ENCODE measurements at regions not wholly inside any gene's neighbourhood (a gene's known extent, or its start where the extent isn't known, plus 50 kb on each side); places are given as distances from the start of the nearest gene placed in this dataset.

DNA sequence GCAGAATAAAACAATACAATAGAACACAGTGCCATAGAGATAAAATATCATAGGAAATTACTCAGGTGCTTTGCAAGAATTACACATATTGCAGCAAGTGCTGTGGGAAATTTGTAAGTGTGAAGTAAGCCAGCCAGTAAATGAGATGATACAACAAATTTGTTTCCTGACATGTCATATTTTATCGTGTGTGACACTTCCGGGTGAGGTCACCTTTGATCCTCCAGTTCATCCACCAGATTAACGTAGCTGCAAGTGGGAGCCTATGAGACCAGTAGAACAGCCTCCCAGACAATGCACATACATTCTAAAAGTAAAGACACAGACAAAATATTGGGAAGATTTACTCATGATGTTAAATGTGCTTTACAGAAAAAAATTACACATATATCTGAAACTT is 72.2 kb downstream of the PRDM9 start:
- peaks cover 0 to 18% (median 9%) of the 10 kb centered on the region in 3 donors for H3K9me3 Mint-ChIP-seq
- H3K4me1 Mint-ChIP-seq = no peaks in the 10 kb centered on the region
- ATAC-seq (replicated peaks in 1 of 4) (no peak), DNase-seq (no peak)
- WGBS (ENCODE audit: insufficient coverage) = no CpG with 5 or more reads among the region's 3 CpGs
- CTCF ChIA-PET = no interaction called here
- no peaks in the 10 kb centered on the region for H3K4me1 ChIP-seq (ENCODE audit: control insufficient read depth in 1 of 2, extremely low read depth in 1 of 2, insufficient read depth in 2 of 2, low read length in 2 of 2)
- no peaks in the 10 kb centered on the region for H3K36me3 Mint-ChIP-seq
- H3K9me3 ChIP-seq = peaks cover 4% of the 10 kb centered on the region
- POLR2A ChIA-PET = no interaction called here
- no peaks in the 10 kb centered on the region for H3K27me3 ChIP-seq (replicated peaks in 1 of 2; ENCODE audit: control insufficient read depth in 2 of 2, extremely low read depth in 1 of 2, insufficient read depth in 2 of 2, low read length in 1 of 2)
- no peak overlapping the region for H3K4me3 Mint-ChIP-seq
- H3K27ac Mint-ChIP-seq = no peak overlapping the region
- H3K36me3 ChIP-seq (ENCODE audit: control insufficient read depth in 2 of 2, extremely low read depth in 1 of 2, insufficient read depth in 1 of 2, low read length in 1 of 2) = no peaks in the 10 kb centered on the region
- H3K4me3 ChIP-seq (ENCODE audit: control insufficient read depth in 1 of 2, extremely low read depth in 1 of 2, low read length in 1 of 2) = no peak overlapping the region
- no peaks in the 10 kb centered on the region for H3K27me3 Mint-ChIP-seq
- H3K27ac ChIP-seq (ENCODE audit: low read length) = no peak overlapping the region

DNA sequence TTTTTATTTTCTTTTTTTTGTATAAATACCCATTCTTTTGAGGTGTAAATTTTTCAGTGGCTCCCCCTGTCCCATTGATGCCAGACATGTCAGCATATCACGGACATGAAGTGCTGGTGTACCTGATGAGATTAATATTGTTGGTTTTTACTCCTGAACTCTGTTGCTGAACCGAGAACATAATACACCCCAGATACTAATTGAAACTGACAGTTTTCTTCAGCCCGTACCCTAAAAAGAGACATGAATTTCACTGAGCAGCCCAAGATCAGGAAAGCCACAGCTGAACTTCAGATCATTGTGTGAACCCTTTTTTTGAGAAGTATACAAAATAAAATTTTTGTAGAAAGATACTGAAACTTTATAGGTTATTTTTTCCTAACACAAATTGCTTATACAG is 75.7 kb downstream of the PRDM9 start:
- H3K27ac Mint-ChIP-seq = no peak overlapping the region
- no peak overlapping the region for H3K27ac ChIP-seq (ENCODE audit: low read length)
- no peak overlapping the region for H3K4me3 Mint-ChIP-seq
- H3K4me3 ChIP-seq (ENCODE audit: control insufficient read depth in 1 of 2, extremely low read depth in 1 of 2, low read length in 1 of 2) = no peak overlapping the region
- peaks cover 3% of the 10 kb centered on the region for H3K9me3 ChIP-seq
- POLR2A ChIA-PET = no interaction called here
- no peak for DNase-seq
- no peak for ATAC-seq (replicated peaks in 1 of 4)
- CTCF ChIA-PET = no interaction called here
- H3K36me3 ChIP-seq (ENCODE audit: control insufficient read depth in 2 of 2, extremely low read depth in 1 of 2, insufficient read depth in 1 of 2, low read length in 1 of 2) = no peaks in the 10 kb centered on the region
- no CpG with 5 or more reads among the region's 3 CpGs for WGBS (ENCODE audit: insufficient coverage)
- H3K27me3 ChIP-seq (replicated peaks in 1 of 2; ENCODE audit: control insufficient read depth in 2 of 2, extremely low read depth in 1 of 2, insufficient read depth in 2 of 2, low read length in 1 of 2) = no peaks in the 10 kb centered on the region
- H3K9me3 Mint-ChIP-seq = peaks cover 0 to 16% (median 9%) of the 10 kb centered on the region in 3 donors
- no peaks in the 10 kb centered on the region for H3K4me1 ChIP-seq (ENCODE audit: control insufficient read depth in 1 of 2, extremely low read depth in 1 of 2, insufficient read depth in 2 of 2, low read length in 2 of 2)
- no peaks in the 10 kb centered on the region for H3K27me3 Mint-ChIP-seq
- H3K36me3 Mint-ChIP-seq = no peaks in the 10 kb centered on the region
- H3K4me1 Mint-ChIP-seq = no peaks in the 10 kb centered on the region

DNA sequence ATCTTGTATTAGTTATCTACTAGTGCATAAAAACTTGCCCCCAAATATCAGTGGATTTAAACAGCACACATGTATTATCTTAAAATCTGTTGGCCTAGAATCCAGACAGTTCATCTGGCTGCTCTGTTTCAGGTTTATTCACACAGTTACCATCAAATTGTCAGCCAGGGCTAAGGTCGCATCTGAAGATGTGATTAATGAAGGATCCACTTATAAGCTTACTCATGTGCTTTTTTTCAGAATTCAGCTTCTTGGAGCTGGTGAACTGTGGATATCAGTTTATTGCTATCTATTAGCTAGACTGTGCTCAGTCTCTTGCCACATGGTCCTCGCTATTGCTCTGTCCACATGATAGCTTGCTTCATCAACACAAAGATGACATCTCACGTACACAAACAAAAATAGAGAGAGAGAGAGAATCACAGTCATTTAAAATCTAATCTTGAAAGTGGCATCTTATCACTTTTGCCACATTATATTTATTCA is 81.5 kb downstream of the PRDM9 start:
- no peak overlapping the region for H3K27ac Mint-ChIP-seq
- no peaks in the 10 kb centered on the region for H3K4me1 ChIP-seq (ENCODE audit: control insufficient read depth in 1 of 2, extremely low read depth in 1 of 2, insufficient read depth in 2 of 2, low read length in 2 of 2)
- ChIA-PET CTCF (interaction anchor here in 1 of 2 donors (0.6 kb wide), 1 partner anchor 116 kb away, joined by 4 read pairs; no protein-coding TSS in a partner anchor), POLR2A (no interaction called here)
- ATAC-seq (replicated peaks in 1 of 4) (no peak), DNase-seq (no peak)
- WGBS (ENCODE audit: insufficient coverage) = 63% methylated on average over 2 of the region's 3 CpGs
- no peak overlapping the region for H3K4me3 Mint-ChIP-seq
- H3K9me3 Mint-ChIP-seq = peaks cover 10 to 15% (median 10%) of the 10 kb centered on the region in 3 donors
- H3K36me3 Mint-ChIP-seq = no peaks in the 10 kb centered on the region
- H3K4me3 ChIP-seq (ENCODE audit: control insufficient read depth in 1 of 2, extremely low read depth in 1 of 2, low read length in 1 of 2) = no peak overlapping the region
- no peaks in the 10 kb centered on the region for H3K36me3 ChIP-seq (ENCODE audit: control insufficient read depth in 2 of 2, extremely low read depth in 1 of 2, insufficient read depth in 1 of 2, low read length in 1 of 2)
- H3K9me3 ChIP-seq = peaks cover 3% of the 10 kb centered on the region
- H3K27ac ChIP-seq (ENCODE audit: low read length) = no peak overlapping the region
- no peaks in the 10 kb centered on the region for H3K27me3 Mint-ChIP-seq
- H3K4me1 Mint-ChIP-seq = no peaks in the 10 kb centered on the region
- H3K27me3 ChIP-seq (replicated peaks in 1 of 2; ENCODE audit: control insufficient read depth in 2 of 2, extremely low read depth in 1 of 2, insufficient read depth in 2 of 2, low read length in 1 of 2) = no peaks in the 10 kb centered on the region

DNA sequence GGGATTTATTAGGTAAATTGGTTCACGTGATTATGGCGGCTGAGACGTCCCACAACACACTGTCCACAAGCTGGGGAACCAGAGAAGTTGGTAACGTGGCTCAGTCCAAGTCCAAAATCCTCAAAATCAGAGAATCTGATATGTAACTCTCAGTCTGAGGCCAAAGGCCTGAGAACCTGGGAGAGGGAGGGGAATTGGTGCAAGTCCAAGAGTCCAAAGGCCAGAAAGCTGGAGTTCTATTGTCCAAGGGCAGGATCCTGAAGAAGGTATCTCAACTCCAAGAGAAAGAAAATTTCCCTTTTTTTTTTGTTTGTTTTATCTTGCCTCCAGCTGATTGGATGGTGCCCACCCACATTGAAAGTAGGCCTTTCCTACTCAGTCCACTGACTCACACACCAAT is 83.8 kb downstream of the PRDM9 start:
- no peak overlapping the region for H3K27ac Mint-ChIP-seq
- H3K4me3 ChIP-seq (ENCODE audit: control insufficient read depth in 1 of 2, extremely low read depth in 1 of 2, low read length in 1 of 2) = no peak overlapping the region
- ChIA-PET CTCF (no interaction called here), POLR2A (no interaction called here)
- ATAC-seq (replicated peaks in 1 of 4) (no peak), DNase-seq (no peak)
- H3K4me3 Mint-ChIP-seq = no peak overlapping the region
- H3K9me3 ChIP-seq = peaks cover 5% of the 10 kb centered on the region
- H3K4me1 ChIP-seq (ENCODE audit: control insufficient read depth in 1 of 2, extremely low read depth in 1 of 2, insufficient read depth in 2 of 2, low read length in 2 of 2) = no peaks in the 10 kb centered on the region
- no peaks in the 10 kb centered on the region for H3K36me3 Mint-ChIP-seq
- no peaks in the 10 kb centered on the region for H3K27me3 ChIP-seq (replicated peaks in 1 of 2; ENCODE audit: control insufficient read depth in 2 of 2, extremely low read depth in 1 of 2, insufficient read depth in 2 of 2, low read length in 1 of 2)
- WGBS (ENCODE audit: insufficient coverage) = no CpG with 5 or more reads among the region's 4 CpGs
- no peaks in the 10 kb centered on the region for H3K4me1 Mint-ChIP-seq
- H3K9me3 Mint-ChIP-seq = peaks cover 10 to 15% (median 10%) of the 10 kb centered on the region in 3 donors
- no peaks in the 10 kb centered on the region for H3K27me3 Mint-ChIP-seq
- no peaks in the 10 kb centered on the region for H3K36me3 ChIP-seq (ENCODE audit: control insufficient read depth in 2 of 2, extremely low read depth in 1 of 2, insufficient read depth in 1 of 2, low read length in 1 of 2)
- H3K27ac ChIP-seq (ENCODE audit: low read length) = no peak overlapping the region

DNA sequence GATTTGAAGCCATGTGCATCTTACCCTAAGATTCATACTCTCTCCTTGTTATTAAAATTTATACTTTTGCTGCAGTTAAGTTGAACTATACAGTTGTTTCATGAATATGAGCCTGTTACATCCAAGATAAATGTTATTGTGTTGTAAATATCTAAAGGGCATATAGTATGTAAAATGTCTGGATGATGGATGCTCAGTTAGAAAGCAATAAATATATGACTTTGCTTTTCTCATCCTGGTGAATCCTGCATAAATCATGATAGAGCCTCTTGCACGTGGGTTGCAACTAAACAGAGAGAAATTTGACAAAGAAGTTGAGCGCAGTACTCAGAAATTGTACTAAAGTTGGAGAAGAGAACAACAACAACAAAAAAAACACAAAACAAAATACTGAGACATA is 99.5 kb downstream of the PRDM9 start:
- POLR2A ChIA-PET = no interaction called here
- Mint-ChIP-seq H3K4me3 (no peak overlapping the region), H3K27me3 (no peaks in the 10 kb centered on the region), H3K36me3 (no peaks in the 10 kb centered on the region), H3K9me3 (peaks cover 8 to 22% (median 11%) of the 10 kb centered on the region in 3 donors), H3K27ac (no peak overlapping the region), H3K4me1 (no peaks in the 10 kb centered on the region)
- Histone ChIP-seq H3K27me3 (replicated peaks in 1 of 2; ENCODE audit: control insufficient read depth in 2 of 2, extremely low read depth in 1 of 2, insufficient read depth in 2 of 2, low read length in 1 of 2) (no peaks in the 10 kb centered on the region), H3K9me3 (no peaks in the 10 kb centered on the region), H3K27ac (ENCODE audit: low read length) (no peak overlapping the region), H3K4me1 (ENCODE audit: control insufficient read depth in 1 of 2, extremely low read depth in 1 of 2, insufficient read depth in 2 of 2, low read length in 2 of 2) (no peaks in the 10 kb centered on the region), H3K4me3 (ENCODE audit: control insufficient read depth in 1 of 2, extremely low read depth in 1 of 2, low read length in 1 of 2) (no peak overlapping the region), H3K36me3 (ENCODE audit: control insufficient read depth in 2 of 2, extremely low read depth in 1 of 2, insufficient read depth in 1 of 2, low read length in 1 of 2) (no peaks in the 10 kb centered on the region)
- ATAC-seq (replicated peaks in 1 of 4) (no peak), DNase-seq (no peak)
- CTCF ChIA-PET = interaction anchor here in 1 of 2 donors (0.7 kb wide), 1 partner anchor 15 kb away, joined by 5 read pairs; no protein-coding TSS in a partner anchor
- no CpG with 5 or more reads among the region's 2 CpGs for WGBS (ENCODE audit: insufficient coverage)

DNA sequence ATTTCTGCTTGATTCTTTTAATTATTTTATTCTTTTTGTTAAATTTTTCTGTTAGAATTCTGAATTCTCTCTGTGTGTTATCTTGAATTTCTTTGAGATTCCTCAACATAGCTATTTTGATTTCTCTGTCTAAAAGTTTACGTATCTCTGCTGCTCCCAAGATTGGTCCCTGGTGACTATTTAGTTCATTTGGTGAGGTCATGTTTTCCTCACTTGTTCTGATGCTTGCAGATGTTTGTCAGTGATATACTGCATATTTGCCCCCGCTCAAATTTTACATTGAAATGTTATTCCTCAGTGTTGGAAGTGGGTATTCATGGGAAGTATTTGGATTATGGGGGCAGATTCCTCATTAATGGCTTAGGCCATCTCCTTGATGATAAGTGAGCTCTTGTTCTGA is 105.3 kb downstream of the PRDM9 start:
- H3K27me3 Mint-ChIP-seq = no peaks in the 10 kb centered on the region
- Histone ChIP-seq H3K4me1 (ENCODE audit: control insufficient read depth in 1 of 2, extremely low read depth in 1 of 2, insufficient read depth in 2 of 2, low read length in 2 of 2) (no peaks in the 10 kb centered on the region), H3K9me3 (no peaks in the 10 kb centered on the region), H3K4me3 (ENCODE audit: control insufficient read depth in 1 of 2, extremely low read depth in 1 of 2, low read length in 1 of 2) (no peak overlapping the region), H3K27me3 (replicated peaks in 1 of 2; ENCODE audit: control insufficient read depth in 2 of 2, extremely low read depth in 1 of 2, insufficient read depth in 2 of 2, low read length in 1 of 2) (no peaks in the 10 kb centered on the region), H3K36me3 (ENCODE audit: control insufficient read depth in 2 of 2, extremely low read depth in 1 of 2, insufficient read depth in 1 of 2, low read length in 1 of 2) (no peaks in the 10 kb centered on the region), H3K27ac (ENCODE audit: low read length) (no peak overlapping the region)
- DNase-seq (no peak), ATAC-seq (replicated peaks in 1 of 4) (no peak)
- H3K27ac Mint-ChIP-seq = no peak overlapping the region
- 100% methylated on average over 1 of the region's 2 CpGs for WGBS (ENCODE audit: insufficient coverage)
- H3K4me3 Mint-ChIP-seq = no peak overlapping the region
- no peaks in the 10 kb centered on the region for H3K4me1 Mint-ChIP-seq
- ChIA-PET POLR2A (no interaction called here), CTCF (no interaction called here)
- H3K9me3 Mint-ChIP-seq = peaks cover 19 to 30% (median 27%) of the 10 kb centered on the region in 3 donors
- H3K36me3 Mint-ChIP-seq = no peaks in the 10 kb centered on the region

DNA sequence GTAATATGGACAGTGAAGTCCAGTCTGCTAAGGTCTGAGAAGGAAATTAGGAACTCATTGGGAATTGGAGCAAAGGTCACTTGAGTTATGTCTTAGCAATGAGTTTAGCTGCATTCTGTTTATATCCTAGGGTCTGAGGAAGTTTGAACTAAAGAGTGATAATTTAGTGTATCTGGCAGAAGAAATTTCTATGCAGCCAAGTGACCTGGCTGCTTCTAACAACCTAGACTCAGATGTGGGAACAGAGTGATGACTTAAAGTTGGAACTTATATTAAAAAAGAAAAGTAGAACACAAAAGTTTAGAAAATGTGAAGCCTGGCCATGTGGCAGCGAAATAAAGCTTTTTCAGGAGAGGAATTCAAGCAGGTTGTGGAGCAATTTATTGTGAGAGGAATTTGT is 106.2 kb downstream of the PRDM9 start:
- Mint-ChIP-seq H3K4me3 (no peak overlapping the region), H3K9me3 (peaks cover 12 to 33% (median 30%) of the 10 kb centered on the region in 3 donors), H3K27me3 (no peaks in the 10 kb centered on the region), H3K27ac (no peak overlapping the region), H3K36me3 (no peaks in the 10 kb centered on the region), H3K4me1 (no peaks in the 10 kb centered on the region)
- WGBS (ENCODE audit: insufficient coverage) = 56% methylated on average over 1 of the region's 1 CpG
- H3K27ac ChIP-seq (ENCODE audit: low read length) = no peak overlapping the region
- ATAC-seq (replicated peaks in 1 of 4) = no peak
- H3K9me3 ChIP-seq = no peaks in the 10 kb centered on the region
- H3K4me1 ChIP-seq (ENCODE audit: control insufficient read depth in 1 of 2, extremely low read depth in 1 of 2, insufficient read depth in 2 of 2, low read length in 2 of 2) = no peaks in the 10 kb centered on the region
- ChIA-PET CTCF (no interaction called here), POLR2A (no interaction called here)
- H3K4me3 ChIP-seq (ENCODE audit: control insufficient read depth in 1 of 2, extremely low read depth in 1 of 2, low read length in 1 of 2) = no peak overlapping the region
- DNase-seq = no peak
- no peaks in the 10 kb centered on the region for H3K36me3 ChIP-seq (ENCODE audit: control insufficient read depth in 2 of 2, extremely low read depth in 1 of 2, insufficient read depth in 1 of 2, low read length in 1 of 2)
- H3K27me3 ChIP-seq (replicated peaks in 1 of 2; ENCODE audit: control insufficient read depth in 2 of 2, extremely low read depth in 1 of 2, insufficient read depth in 2 of 2, low read length in 1 of 2) = no peaks in the 10 kb centered on the region
